Common myeloid progenitor, CD34-positive (primary cell): ENCODE measurements at regions not wholly inside any gene's neighbourhood (a gene's known extent, or its start where the extent isn't known, plus 50 kb on each side); places are given as distances from the start of the nearest gene placed in this dataset.
"Not testable (repeated sequence)": the region's sequence is repeated elsewhere in the genome, so short reads cannot be mapped to it uniquely, and the experiment has no call there.

Source experiments
- CTCF ChIA-PET: fragments of 350-600 bp; sonication (Branson Sonifier 250); formaldehyde crosslinking; loops from one replicate; lab custom pipeline; 2021; ENCODE audit warnings: antibody characterized with exemption; lab: Charles Lee
- POLR2A ChIA-PET: fragments of 350-600 bp; sonication (Branson Sonifier 250); formaldehyde crosslinking; loops from one replicate; lab custom pipeline; 2021; ENCODE audit warnings: antibody characterized with exemption; lab: Charles Lee
- DNase-seq, 3 donors: peaks; one replicate each; pipeline versions ENCODE4 v3.0.0 to v3.0.0-alpha.2; 2013
- H3K27ac ChIP-seq, 2 experiments: 1 replicate in 1 of 2; 2 replicates in 1 of 2; pipeline ENCODE4 v1.7.0; 2013; ENCODE audit warnings: inconsistent platforms in 2 of 2, low read length in 2 of 2, mild to moderate bottlenecking in 2 of 2, low read depth in 1 of 2, moderate library complexity in 1 of 2; ENCODE audit not compliant: severe bottlenecking in 2 of 2, insufficient read depth in 1 of 2, poor library complexity in 1 of 2
- H3K27me3 ChIP-seq, 5 experiments: replicated peaks in 2 of 5; 1 replicate in 3 of 5; 2 replicates in 2 of 5; pipeline versions ENCODE4 v1.6.1 to v1.7.0; 2013; ENCODE audit warnings: low read length in 4 of 5, mild to moderate bottlenecking in 2 of 5, moderate library complexity in 2 of 5, inconsistent platforms in 1 of 5; ENCODE audit not compliant: insufficient read depth in 5 of 5, control insufficient read depth in 4 of 5
- H3K36me3 ChIP-seq, 4 experiments: 1 replicate in 2 of 4; 2 replicates in 2 of 4; pipeline versions ENCODE4 v1.6.1 to v1.7.0; 2013; ENCODE audit warnings: low read length in 3 of 4, control low read depth in 1 of 4, mild to moderate bottlenecking in 1 of 4; ENCODE audit not compliant: control insufficient read depth in 4 of 4, insufficient read depth in 4 of 4
- H3K4me1 ChIP-seq, 4 experiments: 1 replicate in 3 of 4; 2 replicates in 1 of 4; pipeline versions ENCODE4 v1.6.1 to v1.7.1; 2013; ENCODE audit warnings: low read length in 3 of 4, mild to moderate bottlenecking in 3 of 4, control low read depth in 1 of 4, inconsistent platforms in 1 of 4, moderate library complexity in 1 of 4; ENCODE audit not compliant: control insufficient read depth in 4 of 4, insufficient read depth in 4 of 4; ENCODE audit errors: control extremely low read depth in 1 of 4
- H3K4me3 ChIP-seq, 7 experiments: 1 replicate in 4 of 7; 2 replicates in 3 of 7; pipeline versions ENCODE4 v1.5.1 to v1.7.0; 2013; ENCODE audit warnings: mild to moderate bottlenecking in 7 of 7, low read length in 6 of 7, moderate library complexity in 6 of 7, inconsistent platforms in 2 of 7, low read depth in 2 of 7, control low read depth in 1 of 7; ENCODE audit not compliant: insufficient read depth in 4 of 7, control insufficient read depth in 1 of 7; ENCODE audit errors: extremely low read depth in 1 of 7
- H3K9me3 ChIP-seq, 5 experiments: 1 replicate in 4 of 5; 2 replicates in 1 of 5; pipeline versions ENCODE4 v1.6.1 to v1.7.1; 2013; ENCODE audit warnings: low read length in 4 of 5, mild to moderate bottlenecking in 2 of 5, inconsistent platforms in 1 of 5, low read depth in 1 of 5, moderate library complexity in 1 of 5; ENCODE audit not compliant: control insufficient read depth in 4 of 5, insufficient read depth in 2 of 5; ENCODE audit errors: control extremely low read depth in 1 of 5
- WGBS: methylation state at CpG from one replicate; pipeline ENCODE4 v1.1.5; 2013; ENCODE audit not compliant: insufficient coverage; 5-methylcytosine and 5-hydroxymethylcytosine counted together

DNA sequence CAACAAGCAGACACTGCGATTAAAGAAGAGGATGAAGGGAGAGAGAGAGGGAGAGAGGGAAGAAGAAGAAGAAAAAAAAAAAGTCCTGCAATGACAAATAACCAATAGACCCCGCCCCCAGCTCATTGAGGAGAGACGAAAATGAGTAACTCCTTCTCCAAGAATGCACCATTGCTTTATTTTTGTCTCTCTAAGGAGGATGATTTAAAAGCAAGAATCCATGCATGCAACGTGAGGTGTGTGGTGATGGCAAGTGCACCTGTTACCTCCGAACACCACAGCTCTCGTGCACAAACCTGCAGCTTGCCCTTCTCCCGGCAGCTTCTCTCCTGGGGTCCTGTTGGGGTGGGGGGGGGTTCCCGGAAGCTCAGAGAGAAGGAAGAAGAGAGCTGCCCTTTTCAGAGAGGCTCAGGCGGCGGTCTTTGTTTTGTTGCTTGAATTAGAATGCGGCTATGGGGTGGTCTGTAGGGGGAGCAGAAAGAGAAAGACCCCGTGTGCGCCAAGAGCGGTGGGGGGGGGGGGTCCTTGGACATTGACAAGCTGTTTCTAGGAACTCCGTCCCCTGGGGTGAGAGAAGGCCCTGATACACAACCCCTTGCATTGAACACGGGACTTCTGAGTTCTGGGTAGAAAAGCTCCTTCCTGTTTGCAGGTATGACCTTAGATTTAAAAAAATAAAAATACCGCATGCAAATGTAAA, 100.7 kb downstream of the CRLF2 start:
- H3K4me3 ChIP-seq = no peak overlapping the region
- peaks cover 11 to 76% (median 27%) of the 10 kb centered on the region in 5 experiments for H3K27me3 ChIP-seq

DNA sequence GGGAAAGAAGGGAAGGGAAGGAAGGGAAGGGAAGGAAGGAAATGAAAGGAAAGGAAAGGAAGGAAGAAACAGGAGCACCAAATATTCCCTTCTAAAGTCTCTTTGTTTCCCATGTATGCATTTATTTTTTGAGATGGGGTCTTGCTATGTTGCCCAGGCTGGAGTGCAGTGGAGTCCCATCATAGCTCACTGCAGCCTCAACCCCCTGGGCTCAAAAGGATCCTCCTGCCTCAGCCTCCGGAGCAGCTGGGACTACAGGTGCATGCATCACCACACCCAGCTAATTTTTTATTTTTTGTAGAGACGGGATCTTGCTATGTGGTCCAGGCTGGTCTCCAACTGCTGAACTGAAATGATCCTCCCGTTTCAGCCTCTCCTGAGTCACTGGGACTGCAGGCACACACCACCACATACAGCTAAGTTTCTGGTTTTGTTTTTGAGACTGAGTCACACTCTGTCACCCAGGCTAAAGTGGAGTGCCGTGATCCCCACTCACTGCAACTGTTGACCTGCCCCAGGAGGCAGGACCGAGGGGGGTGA, 102.8 kb downstream of the CRLF2 start:
- CTCF ChIA-PET = no interaction called here
- peaks cover 11 to 84% (median 35%) of the 10 kb centered on the region in 5 experiments for H3K27me3 ChIP-seq

More for the DNA sequence above, 100.7 kb downstream of the CRLF2 start:
- no peak for DNase-seq
- CTCF ChIA-PET = no interaction called here
- H3K27ac ChIP-seq = no peak overlapping the region
- H3K4me1 ChIP-seq = no peaks in the 10 kb centered on the region
- H3K36me3 ChIP-seq = no peaks in the 10 kb centered on the region
- 3% methylated on average over 5 of the region's 17 CpGs for WGBS
- H3K9me3 ChIP-seq = peaks cover 0 to 8% (median 0%) of the 10 kb centered on the region in 5 experiments
- POLR2A ChIA-PET = no interaction called here

DNA sequence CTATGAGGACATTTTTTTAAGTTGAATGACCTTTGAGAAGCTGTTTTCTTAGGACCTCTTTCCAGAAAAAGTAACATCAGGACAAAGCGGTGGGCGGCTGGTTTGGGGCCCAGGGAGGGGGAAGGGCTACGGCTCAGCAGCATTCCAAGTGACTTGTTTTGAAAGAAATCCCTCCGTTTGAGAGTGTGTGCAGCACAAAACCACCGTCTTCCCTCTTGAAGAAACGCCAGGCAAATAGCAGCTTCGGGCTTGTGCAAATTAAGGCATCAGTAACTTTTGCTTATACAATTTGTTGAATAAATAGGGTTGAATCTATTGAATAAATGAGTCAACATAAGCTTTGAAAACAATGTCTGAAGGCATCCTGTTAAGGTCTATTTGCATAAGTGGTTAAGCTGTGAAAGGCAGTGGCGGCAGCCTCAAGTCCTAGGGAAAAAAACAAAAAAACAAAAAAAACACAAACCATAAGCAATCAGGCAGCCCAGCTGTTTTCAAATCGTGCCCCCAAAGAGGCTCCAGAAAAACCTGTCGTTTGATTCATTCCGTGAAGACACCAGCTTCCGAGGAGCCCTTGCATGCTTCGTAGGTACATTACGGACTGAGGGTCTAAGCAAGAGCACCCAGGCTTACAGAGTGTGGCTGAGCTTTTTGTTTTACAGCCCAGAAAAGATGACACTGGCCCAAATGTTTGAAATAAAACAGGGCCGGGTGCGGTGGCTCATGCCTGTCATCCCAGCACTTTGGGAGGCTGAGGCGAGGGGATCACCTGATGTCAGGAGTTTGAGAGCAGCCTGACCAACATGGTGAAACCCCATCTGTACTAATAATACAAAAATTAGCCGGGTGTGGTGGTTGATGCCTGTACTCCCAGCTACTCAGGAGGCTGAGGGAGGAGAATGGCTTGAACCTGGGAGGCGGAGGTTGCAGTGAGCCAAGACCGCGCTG, 103.7 kb downstream of the CRLF2 start:
- DNase-seq = no peak
- Histone ChIP-seq H3K4me1 (no peaks in the 10 kb centered on the region), H3K4me3 (no peak overlapping the region), H3K36me3 (no peaks in the 10 kb centered on the region), H3K27me3 (peaks cover 11 to 82% (median 35%) of the 10 kb centered on the region in 5 experiments), H3K9me3 (peaks cover 0 to 8% (median 0%) of the 10 kb centered on the region in 5 experiments), H3K27ac (no peak overlapping the region)
- ChIA-PET CTCF (no interaction called here), POLR2A (no interaction called here)
- WGBS = 27% methylated on average over 16 of the region's 21 CpGs

More for the DNA sequence above, 102.8 kb downstream of the CRLF2 start:
- Histone ChIP-seq H3K36me3 (no peaks in the 10 kb centered on the region), H3K27ac (no peak overlapping the region), H3K4me3 (no peak overlapping the region), H3K9me3 (peaks cover 0 to 8% (median 0%) of the 10 kb centered on the region in 5 experiments), H3K4me1 (no peaks in the 10 kb centered on the region)
- POLR2A ChIA-PET = no interaction called here
- no peak for DNase-seq
- 95% methylated on average over 2 of the region's 5 CpGs for WGBS

DNA sequence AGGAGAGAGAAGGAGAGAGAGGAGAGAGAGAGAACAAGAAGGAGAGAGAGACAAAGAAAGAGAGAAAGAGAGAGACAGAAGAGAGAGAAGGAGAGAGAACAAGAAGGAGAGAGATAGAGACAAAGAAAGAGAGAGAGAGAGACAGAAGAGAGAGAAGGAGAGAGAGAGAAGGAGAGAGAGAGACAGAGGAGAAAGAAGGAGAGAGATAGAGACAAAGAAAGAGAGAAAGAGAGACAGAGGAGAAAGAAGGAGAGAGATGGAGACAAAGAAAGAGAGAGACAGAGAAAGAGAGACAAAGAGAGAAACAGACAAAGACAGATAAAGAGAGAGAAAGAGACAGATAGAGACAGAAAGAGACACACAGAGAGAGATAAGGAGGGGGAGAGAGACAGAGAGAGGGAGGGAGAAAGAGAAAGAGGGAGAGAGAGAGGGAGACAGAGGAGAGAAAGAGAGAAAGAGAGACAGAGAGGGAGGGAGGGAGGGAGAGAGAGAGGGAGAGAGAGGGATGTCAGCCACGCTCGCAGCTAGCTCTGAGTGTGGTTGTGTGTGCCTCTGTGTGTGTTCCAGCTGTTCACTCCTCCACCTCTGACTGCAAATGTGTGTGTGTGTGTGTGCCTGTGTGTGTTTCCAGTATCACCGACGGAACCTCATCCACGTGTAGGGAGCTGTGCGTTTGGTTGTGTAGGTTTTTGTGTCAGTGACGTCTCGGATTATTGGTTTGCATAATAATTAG, 105.8 kb downstream of the CRLF2 start:
- CTCF ChIA-PET = no interaction called here
- POLR2A ChIA-PET = no interaction called here
- peaks cover 0 to 8% (median 0%) of the 10 kb centered on the region in 5 experiments for H3K9me3 ChIP-seq
- H3K27me3 ChIP-seq = peaks cover 5 to 66% (median 27%) of the 10 kb centered on the region in 5 experiments
- no peak overlapping the region for H3K4me3 ChIP-seq
- DNase-seq = no peak
- no peaks in the 10 kb centered on the region for H3K4me1 ChIP-seq
- H3K36me3 ChIP-seq = no peaks in the 10 kb centered on the region
- no CpG with 5 or more reads among the region's 8 CpGs for WGBS
- H3K27ac ChIP-seq = no peak overlapping the region

DNA sequence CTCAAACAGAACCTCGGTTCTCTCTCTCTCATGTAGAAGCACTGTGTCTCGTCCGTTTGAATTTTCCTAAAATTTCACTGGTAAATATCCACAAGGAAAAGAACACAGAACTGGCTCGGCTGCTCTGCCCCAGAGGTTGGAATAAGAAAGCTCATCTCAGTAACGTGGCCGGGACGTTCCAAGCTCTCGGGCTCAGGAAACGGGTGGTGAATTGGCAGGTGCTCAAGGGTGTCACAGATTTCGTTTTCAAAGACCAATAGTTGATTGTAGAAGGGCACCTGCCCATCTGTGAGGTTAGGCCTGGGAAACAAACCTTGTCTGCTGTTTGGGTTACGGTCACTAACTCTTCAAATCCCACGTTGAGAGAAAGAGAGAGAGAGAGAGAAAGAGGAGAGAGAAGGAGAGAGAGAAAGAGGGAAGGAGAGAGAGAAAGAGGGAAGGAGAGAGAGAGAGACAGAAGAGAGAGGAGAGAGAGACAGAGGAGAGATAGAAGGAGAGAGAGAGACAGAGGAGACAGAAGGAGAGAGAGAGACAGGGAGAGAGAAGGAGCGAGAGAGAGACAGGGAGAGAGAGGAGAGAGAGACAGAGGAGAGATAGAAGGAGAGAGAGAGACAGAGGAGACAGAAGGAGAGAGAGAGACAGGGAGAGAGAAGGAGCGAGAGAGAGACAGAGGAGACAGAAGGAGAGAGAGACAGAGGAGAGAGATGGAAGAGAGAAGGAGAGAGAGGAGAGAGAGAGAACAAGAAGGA, 106.6 kb downstream of the CRLF2 start:
- CTCF ChIA-PET = no interaction called here
- H3K4me1 ChIP-seq = no peaks in the 10 kb centered on the region
- H3K27me3 ChIP-seq = peaks cover 5 to 60% (median 26%) of the 10 kb centered on the region in 5 experiments
- H3K36me3 ChIP-seq = no peaks in the 10 kb centered on the region
- H3K4me3 ChIP-seq = no peak overlapping the region
- peaks cover 0 to 8% (median 0%) of the 10 kb centered on the region in 5 experiments for H3K9me3 ChIP-seq
- no peak overlapping the region for H3K27ac ChIP-seq
- 61% methylated on average over 14 of the region's 14 CpGs for WGBS
- DNase-seq = no peak
- POLR2A ChIA-PET = no interaction called here

DNA sequence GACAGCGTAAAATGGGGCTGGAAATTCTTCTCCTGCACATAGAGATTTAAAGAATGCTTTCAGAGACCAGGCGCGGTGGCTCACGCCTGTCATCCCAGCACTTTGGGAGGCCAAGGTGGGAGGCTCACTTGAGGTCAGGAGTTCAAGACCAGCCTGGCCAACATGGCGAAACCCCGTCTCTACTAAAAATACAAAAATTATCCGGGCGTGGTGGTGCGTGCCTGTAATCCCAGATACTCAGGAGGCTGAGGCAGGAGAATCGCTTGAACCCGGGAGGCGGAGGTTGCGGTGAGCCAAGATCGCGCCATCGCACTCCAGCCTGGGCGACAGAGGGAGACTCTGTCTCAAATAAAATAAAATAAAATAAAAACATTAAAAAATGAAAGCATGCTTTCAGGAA, 107.4 kb downstream of the CRLF2 start:
- POLR2A ChIA-PET, H3K9me3 ChIP-seq, H3K27ac ChIP-seq, CTCF ChIA-PET, H3K4me1 ChIP-seq, DNase-seq, H3K36me3 ChIP-seq, H3K4me3 ChIP-seq: not testable (repeated sequence)
- H3K27me3 ChIP-seq = peaks cover 0 to 58% (median 24%) of the 10 kb centered on the region in 5 experiments
- WGBS = 94% methylated on average over 9 of the region's 17 CpGs
